RWPE1 (cell line): ENCODE measurements at regions not wholly inside any gene's neighbourhood (a gene's known extent, or its start where the extent isn't known, plus 50 kb on each side); places are given as distances from the start of the nearest gene placed in this dataset.

Experiments used
- CTCF ChIA-PET: fragments of 350-600 bp; sonication (Branson Sonifier 250); formaldehyde crosslinking; extraction: SDS; loops from one replicate; lab custom pipeline; 2021; lab: Yijun Ruan, JAX
- POLR2A ChIA-PET: fragments of 400-600 bp; formaldehyde crosslinking; extraction: SDS; loops from one replicate; lab custom pipeline; 2020; ENCODE audit warnings: antibody characterized with exemption; ENCODE audit not compliant: low non-redundant PET; lab: Yijun Ruan, JAX
- DNase-seq: peaks from one replicate; pipeline ENCODE4 v3.0.0; 2012; ENCODE audit warnings: low spot score
- H3K27ac ChIP-seq: fragments of 450-650 bp; 2 replicates; pipeline ENCODE4 v1.5.1; 2017
- CTCF ChIP-seq: fragments of 450-650 bp; conservative IDR thresholded peaks from 2 replicates; pipeline ENCODE4 v1.5.1; 2017; ENCODE audit warnings: low read depth, mild to moderate bottlenecking

GRCh38 chr5:60417500-60418181 is 282.3 kb downstream of the DEPDC1B start:
- CTCF ChIA-PET = interaction anchor here (0.6 kb wide), 1 partner anchor 166 kb away, joined by 3 read pairs; no protein-coding TSS in a partner anchor
- DNase-seq = no peak
- H3K27ac ChIP-seq = no peak overlapping the region
- no peak for TF ChIP-seq CTCF
- POLR2A ChIA-PET = no interaction called here

GRCh38 chr5:60415443-60415842 is 284.5 kb downstream of the DEPDC1B start:
- DNase-seq = no peak
- no peak overlapping the region for H3K27ac ChIP-seq
- ChIA-PET POLR2A (no interaction called here), CTCF (interaction anchor here (0.6 to 0.7 kb wide), 2 partner anchors 491 to 706 kb away, joined by 3 read pairs; no protein-coding TSS in a partner anchor)
- TF ChIP-seq CTCF = no peak

- no peak for TF ChIP-seq CTCF
- CTCF ChIA-PET = no interaction called here
- POLR2A ChIA-PET = no interaction called here
- no peak for DNase-seq
- H3K27ac ChIP-seq = no peak overlapping the region
These were observed 289.5 kb downstream of the DEPDC1B start for GRCh38 chr5:60410427-60410826.

GRCh38 chr5:60404171-60404570 is 295.8 kb downstream of the DEPDC1B start:
- ChIA-PET POLR2A (no interaction called here), CTCF (no interaction called here)
- no peak for TF ChIP-seq CTCF
- DNase-seq = no peak
- H3K27ac ChIP-seq = no peak overlapping the region

- no peak overlapping the region for H3K27ac ChIP-seq
These were observed 296.5 kb downstream of the DEPDC1B start for GRCh38 chr5:60403343-60404006.

More at GRCh38 chr5:60403343-60404006, 296.5 kb downstream of the DEPDC1B start:
- ChIA-PET CTCF (interaction anchor here (0.7 kb wide), 1 partner anchor 487 kb away, joined by 3 read pairs; no protein-coding TSS in a partner anchor), POLR2A (no interaction called here)
- no peak for TF ChIP-seq CTCF
- DNase-seq = no peak
